ENCODE measurements at regions not wholly inside any gene's neighbourhood (a gene's known extent, or its start where the extent isn't known, plus 50 kb on each side); places are given as distances from the start of the nearest gene placed in this dataset.

- ATAC-seq (no peak), DNase-seq (ENCODE audit: low read depth in 1 of 2, low spot score in 1 of 2) (no peak), FAIRE-seq (no peak)
- CTCF ChIA-PET: interaction anchor here (1.0 kb wide), 1 partner anchor 8 kb away, joined by 3 read pairs; no protein-coding TSS in a partner anchor
- no peaks in the 10 kb centered on the region for H3K9me3 ChIP-seq
- no peak overlapping the region for H3K27ac ChIP-seq
- H3K4me2 ChIP-seq: no peak overlapping the region
- no peaks in the 10 kb centered on the region for H3K4me1 ChIP-seq
- 37% methylated on average over 6 of the region's 6 CpGs for WGBS (ENCODE audit: missing lambda C conversion rate)
- H3K4me3 ChIP-seq: no peak overlapping the region
- POLR2A ChIA-PET: no interaction called here
- TF ChIP-seq ZNF302 (CRISPR knock-in tag; IDR thresholded peaks at IDR 0.05) (no peak), JUN (IDR thresholded peaks at IDR 0.05) (no peak), MAX (IDR thresholded peaks at IDR 0.05) (no peak), MAZ (IDR thresholded peaks at IDR 0.05; ENCODE audit: borderline replicate concordance, low read depth, low read length) (no peak), KDM5A (IDR thresholded peaks at IDR 0.05) (no peak), REST (IDR thresholded peaks at IDR 0.05) (no peak), ESRRA (IDR thresholded peaks at IDR 0.05; ENCODE audit: borderline replicate concordance, low read length) (no peak), USF2 (IDR thresholded peaks at IDR 0.05) (no peak), PBX3 (IDR thresholded peaks at IDR 0.05) (no peak), EP300 (IDR thresholded peaks at IDR 0.05) (no peak), TFCP2L1 (CRISPR knock-in tag; IDR thresholded peaks at IDR 0.05) (no peak), ATOH8 (CRISPR knock-in tag; IDR thresholded peaks at IDR 0.05; ENCODE audit: low read depth) (no peak), MYC (IDR thresholded peaks at IDR 0.05; ENCODE audit: borderline replicate concordance, low read length) (no peak), JUNB (IDR thresholded peaks at IDR 0.05) (no peak), CEBPB (IDR thresholded peaks at IDR 0.05) (no peak), CBX8 (IDR thresholded peaks at IDR 0.05) (no peak), SMC3 (IDR thresholded peaks at IDR 0.05) (no peak), NFE2L2 (conservative IDR thresholded peaks at IDR 0.05; ENCODE audit: low read length) (no peak), BCL3 (IDR thresholded peaks at IDR 0.05) (no peak), RNF2 (IDR thresholded peaks at IDR 0.05; ENCODE audit: borderline replicate concordance, low read depth) (no peak)
Observed at GRCh38 chr2:199663157-199663556, 187.8 kb downstream of the FTCDNL1 start.

- no peak overlapping the region for H3K4me3 ChIP-seq
- H3K27ac ChIP-seq: no peak overlapping the region
- ATAC-seq (no peak), DNase-seq (ENCODE audit: low read depth in 1 of 2, low spot score in 1 of 2) (no peak), FAIRE-seq (no peak)
- no peaks in the 10 kb centered on the region for H3K4me1 ChIP-seq
- H3K4me2 ChIP-seq: no peak overlapping the region
- CTCF ChIA-PET: no interaction called here
- no peaks in the 10 kb centered on the region for H3K9me3 ChIP-seq
- POLR2A ChIA-PET: no interaction called here
- TF ChIP-seq ZNF302 (CRISPR knock-in tag; IDR thresholded peaks at IDR 0.05) (no peak), ESRRA (IDR thresholded peaks at IDR 0.05; ENCODE audit: borderline replicate concordance, low read length) (no peak), REST (IDR thresholded peaks at IDR 0.05) (no peak), BHLHE40 (IDR thresholded peaks at IDR 0.05; ENCODE audit: low read depth, low read length) (no peak), RAD21 (conservative IDR thresholded peaks at IDR 0.05 in 1 of 2, IDR thresholded peaks at IDR 0.05 in 1 of 2) (no peak), RCOR1 (IDR thresholded peaks at IDR 0.05; ENCODE audit: low read depth, low read length) (no peak)
- WGBS (ENCODE audit: missing lambda C conversion rate): 56% methylated on average over 8 of the region's 8 CpGs
Observed at GRCh38 chr2:199662255-199662654, 188.7 kb downstream of the FTCDNL1 start.

Measured in A549 (cell line).